ENCODE measurements at regions not wholly inside any gene's neighbourhood (a gene's known extent, or its start where the extent isn't known, plus 50 kb on each side); places are given as distances from the start of the nearest gene placed in this dataset.

GRCh38 chr11:119515771-119516400 lies 92.9 kb upstream of the THY1 start:
- Histone ChIP-seq H3K36me3 (ENCODE audit: insufficient read depth, low read length) (no peaks in the 10 kb centered on the region), H2AFZ (ENCODE audit: low read length) (no peak overlapping the region), H3K4me2 (ENCODE audit: low read length) (no peak overlapping the region), H3K79me2 (ENCODE audit: insufficient read depth, low read depth, low read length) (no peaks in the 10 kb centered on the region), H3K9me3 (ENCODE audit: low read length) (no peaks in the 10 kb centered on the region), H3K4me3 (ENCODE audit: low read depth, low read length, poor library complexity, severe bottlenecking) (no peak overlapping the region), H3K4me1 (ENCODE audit: insufficient read depth, low read length, poor library complexity, severe bottlenecking) (no peaks in the 10 kb centered on the region), H4K20me1 (ENCODE audit: insufficient read depth, low read length) (no peaks in the 10 kb centered on the region), H3K9me2 (ENCODE audit: insufficient read depth, low read length) (no peaks in the 10 kb centered on the region), H3K27ac (ENCODE audit: low read depth, low read length, poor library complexity, severe bottlenecking) (no peak overlapping the region)
- DNase-seq (ENCODE audit: low spot score): no peak
- no TSS peak for BruUV-seq (replicated peaks)
- TF ChIP-seq, protein P1, sequence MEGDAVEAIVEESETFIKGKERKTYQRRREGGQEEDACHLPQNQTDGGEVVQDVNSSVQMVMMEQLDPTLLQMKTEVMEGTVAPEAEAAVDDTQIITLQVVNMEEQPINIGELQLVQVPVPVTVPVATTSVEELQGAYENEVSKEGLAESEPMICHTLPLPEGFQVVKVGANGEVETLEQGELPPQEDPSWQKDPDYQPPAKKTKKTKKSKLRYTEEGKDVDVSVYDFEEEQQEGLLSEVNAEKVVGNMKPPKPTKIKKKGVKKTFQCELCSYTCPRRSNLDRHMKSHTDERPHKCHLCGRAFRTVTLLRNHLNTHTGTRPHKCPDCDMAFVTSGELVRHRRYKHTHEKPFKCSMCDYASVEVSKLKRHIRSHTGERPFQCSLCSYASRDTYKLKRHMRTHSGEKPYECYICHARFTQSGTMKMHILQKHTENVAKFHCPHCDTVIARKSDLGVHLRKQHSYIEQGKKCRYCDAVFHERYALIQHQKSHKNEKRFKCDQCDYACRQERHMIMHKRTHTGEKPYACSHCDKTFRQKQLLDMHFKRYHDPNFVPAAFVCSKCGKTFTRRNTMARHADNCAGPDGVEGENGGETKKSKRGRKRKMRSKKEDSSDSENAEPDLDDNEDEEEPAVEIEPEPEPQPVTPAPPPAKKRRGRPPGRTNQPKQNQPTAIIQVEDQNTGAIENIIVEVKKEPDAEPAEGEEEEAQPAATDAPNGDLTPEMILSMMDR (conservative IDR thresholded peaks at IDR 0.05; ENCODE audit: low read length): no peak
- TF ChIP-seq EZH2phosphoT487 (IDR thresholded peaks at IDR 0.05; ENCODE audit: borderline replicate concordance, low read depth, low read length): no peak
- POLR2A ChIA-PET: interaction anchor here (0.9 kb wide), 1 partner anchor 11 kb away, joined by 3 read pairs; no protein-coding TSS in a partner anchor
- intact Hi-C loops (cut with micrococcal nuclease; ENCODE audit: unreplicated experiment): no loop called here
- CTCF ChIA-PET (ENCODE audit: unreplicated experiment): no interaction called here

DNA sequence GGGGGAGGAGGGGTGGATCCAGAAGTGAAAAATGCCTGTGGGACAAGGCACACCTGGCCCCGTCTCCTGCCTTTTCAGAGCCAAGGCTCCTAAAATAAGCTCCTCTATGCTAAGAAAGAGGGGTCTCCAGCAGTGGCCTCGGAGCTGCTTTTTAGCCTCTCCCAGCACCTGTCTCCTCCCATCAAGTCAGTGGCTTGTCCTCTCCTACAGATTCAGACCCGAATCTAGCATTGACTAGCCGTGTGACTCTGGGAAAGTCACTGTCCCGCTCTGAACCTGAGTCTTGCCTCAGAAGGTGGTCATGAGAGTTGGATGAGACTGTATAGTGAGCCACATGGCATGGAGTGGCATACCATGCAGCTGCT lies 90.8 kb upstream of the THY1 start:
- Histone ChIP-seq H3K4me2 (ENCODE audit: low read length) (no peak overlapping the region), H3K4me3 (ENCODE audit: low read depth, low read length, poor library complexity, severe bottlenecking) (no peak overlapping the region), H3K9me3 (ENCODE audit: low read length) (no peaks in the 10 kb centered on the region), H4K20me1 (ENCODE audit: insufficient read depth, low read length) (no peaks in the 10 kb centered on the region), H3K4me1 (ENCODE audit: insufficient read depth, low read length, poor library complexity, severe bottlenecking) (no peaks in the 10 kb centered on the region), H3K36me3 (ENCODE audit: insufficient read depth, low read length) (no peaks in the 10 kb centered on the region), H3K27ac (ENCODE audit: low read depth, low read length, poor library complexity, severe bottlenecking) (no peak overlapping the region), H2AFZ (ENCODE audit: low read length) (no peak overlapping the region), H3K9me2 (ENCODE audit: insufficient read depth, low read length) (no peaks in the 10 kb centered on the region), H3K79me2 (ENCODE audit: insufficient read depth, low read depth, low read length) (no peaks in the 10 kb centered on the region)
- CTCF ChIA-PET (ENCODE audit: unreplicated experiment): no interaction called here
- TF ChIP-seq, protein P1 (conservative IDR thresholded peaks at IDR 0.05; ENCODE audit: low read length): no peak
- no peak for TF ChIP-seq EZH2phosphoT487 (IDR thresholded peaks at IDR 0.05; ENCODE audit: borderline replicate concordance, low read depth, low read length)
- POLR2A ChIA-PET: interaction anchor here (0.6 kb wide), 1 partner anchor 103 kb away, joined by 3 read pairs; no protein-coding TSS in a partner anchor
- no peak for DNase-seq (ENCODE audit: low spot score)
- intact Hi-C loops (cut with micrococcal nuclease; ENCODE audit: unreplicated experiment): no loop called here
- BruUV-seq (replicated peaks): no TSS peak

DNA sequence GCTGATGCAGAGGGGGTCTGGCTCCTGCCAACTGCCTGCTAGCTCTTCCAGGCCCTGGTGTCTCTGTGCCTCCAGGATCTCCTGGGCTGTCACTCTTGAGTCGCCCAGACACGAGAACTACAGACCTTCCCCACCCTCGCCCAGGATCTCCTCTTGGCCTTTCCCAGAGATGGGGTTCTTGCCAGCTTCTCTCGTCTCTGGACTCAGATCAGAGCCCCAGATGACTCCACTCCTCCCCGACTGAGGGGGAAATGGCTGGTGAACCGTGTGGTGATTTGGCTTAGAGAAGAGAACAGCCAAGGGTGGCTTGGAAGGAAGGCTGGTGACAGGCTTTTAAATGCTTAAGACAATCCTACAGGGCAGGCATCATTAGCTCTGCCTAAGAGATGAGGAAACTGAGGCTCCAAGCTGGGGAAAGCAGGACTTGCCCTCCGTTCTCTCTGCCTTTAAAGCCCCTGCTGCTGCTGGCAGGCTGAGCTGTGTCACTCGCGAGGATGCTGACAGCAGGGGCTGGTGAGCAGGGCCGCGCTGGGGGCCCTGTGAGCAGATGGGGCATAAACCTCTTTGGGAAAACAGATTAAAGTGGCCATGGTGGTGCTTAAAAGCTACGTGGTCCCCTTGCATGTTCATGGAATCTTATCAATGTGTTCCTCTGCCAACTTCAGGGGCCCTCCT lies 90.3 kb upstream of the THY1 start:
- POLR2A ChIA-PET: interaction anchor here (0.6 kb wide), 2 partner anchors 103 to 134 kb away, joined by 3 read pairs; no protein-coding TSS in a partner anchor

More for the DNA sequence above, 90.3 kb upstream of the THY1 start:
- no peak for DNase-seq (ENCODE audit: low spot score)
- H3K36me3 ChIP-seq (ENCODE audit: insufficient read depth, low read length): no peaks in the 10 kb centered on the region
- TF ChIP-seq, protein P1 (conservative IDR thresholded peaks at IDR 0.05; ENCODE audit: low read length): no peak
- TF ChIP-seq EZH2phosphoT487 (IDR thresholded peaks at IDR 0.05; ENCODE audit: borderline replicate concordance, low read depth, low read length): no peak
- no peaks in the 10 kb centered on the region for H3K4me1 ChIP-seq (ENCODE audit: insufficient read depth, low read length, poor library complexity, severe bottlenecking)
- no peaks in the 10 kb centered on the region for H3K9me2 ChIP-seq (ENCODE audit: insufficient read depth, low read length)
- no peaks in the 10 kb centered on the region for H3K9me3 ChIP-seq (ENCODE audit: low read length)
- CTCF ChIA-PET (ENCODE audit: unreplicated experiment): no interaction called here
- H3K27ac ChIP-seq (ENCODE audit: low read depth, low read length, poor library complexity, severe bottlenecking): no peak overlapping the region
- H3K4me3 ChIP-seq (ENCODE audit: low read depth, low read length, poor library complexity, severe bottlenecking): no peak overlapping the region
- intact Hi-C loops (cut with micrococcal nuclease; ENCODE audit: unreplicated experiment): no loop called here
- no peaks in the 10 kb centered on the region for H3K79me2 ChIP-seq (ENCODE audit: insufficient read depth, low read depth, low read length)
- no peak overlapping the region for H3K4me2 ChIP-seq (ENCODE audit: low read length)
- H4K20me1 ChIP-seq (ENCODE audit: insufficient read depth, low read length): no peaks in the 10 kb centered on the region
- BruUV-seq (replicated peaks): no TSS peak
- no peak overlapping the region for H2AFZ ChIP-seq (ENCODE audit: low read length)

All from OCI-LY7 (cell line).